ENCODE measurements at regions not wholly inside any gene's neighbourhood (a gene's known extent, or its start where the extent isn't known, plus 50 kb on each side); places are given as distances from the start of the nearest gene placed in this dataset.

- TF ChIP-seq, protein P1, sequence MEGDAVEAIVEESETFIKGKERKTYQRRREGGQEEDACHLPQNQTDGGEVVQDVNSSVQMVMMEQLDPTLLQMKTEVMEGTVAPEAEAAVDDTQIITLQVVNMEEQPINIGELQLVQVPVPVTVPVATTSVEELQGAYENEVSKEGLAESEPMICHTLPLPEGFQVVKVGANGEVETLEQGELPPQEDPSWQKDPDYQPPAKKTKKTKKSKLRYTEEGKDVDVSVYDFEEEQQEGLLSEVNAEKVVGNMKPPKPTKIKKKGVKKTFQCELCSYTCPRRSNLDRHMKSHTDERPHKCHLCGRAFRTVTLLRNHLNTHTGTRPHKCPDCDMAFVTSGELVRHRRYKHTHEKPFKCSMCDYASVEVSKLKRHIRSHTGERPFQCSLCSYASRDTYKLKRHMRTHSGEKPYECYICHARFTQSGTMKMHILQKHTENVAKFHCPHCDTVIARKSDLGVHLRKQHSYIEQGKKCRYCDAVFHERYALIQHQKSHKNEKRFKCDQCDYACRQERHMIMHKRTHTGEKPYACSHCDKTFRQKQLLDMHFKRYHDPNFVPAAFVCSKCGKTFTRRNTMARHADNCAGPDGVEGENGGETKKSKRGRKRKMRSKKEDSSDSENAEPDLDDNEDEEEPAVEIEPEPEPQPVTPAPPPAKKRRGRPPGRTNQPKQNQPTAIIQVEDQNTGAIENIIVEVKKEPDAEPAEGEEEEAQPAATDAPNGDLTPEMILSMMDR (IDR thresholded peaks at IDR 0.05) = no peak
- TF ChIP-seq POLR2A (IDR thresholded peaks at IDR 0.05) = no peak
Observed at GRCh38 chr1:163571950-163572349, 250.2 kb downstream of the NUF2 start.
